GM12878 (cell line): ENCODE measurements at regions not wholly inside any gene's neighbourhood (a gene's known extent, or its start where the extent isn't known, plus 50 kb on each side); places are given as distances from the start of the nearest gene placed in this dataset.

Experiments used
- ATAC-seq: fragments of 200-7000 bp; cut with Tn5 transposase; 3 replicates; pipeline ENCODE4 v1.9.1; 2020; ENCODE audit warnings: mild to moderate bottlenecking, moderate library complexity
- BruUV-seq: library from RNA; stranded (reverse); fragments of 400-500 nt; replicated peaks from 2 replicates; lab custom pipeline; 2021; lab: Mats Ljungman, UMichigan
- CTCF ChIA-PET: fragments of 300-600 bp; sonication (Branson Sonifier 250); formaldehyde crosslinking; extraction: SDS; loops from one replicate; lab custom pipeline; 2021; ENCODE audit warnings: inconsistent platforms; lab: Yijun Ruan, JAX
- POLR2A ChIA-PET: fragments of 350-600 bp; formaldehyde crosslinking; extraction: SDS; loops from one replicate; lab custom pipeline; 2021; ENCODE audit warnings: inconsistent platforms; lab: Charles Lee
- RAD21 ChIA-PET: fragments of 300-600 bp; sonication (Branson Sonifier 250); formaldehyde crosslinking; loops from one replicate; lab custom pipeline; 2023; ENCODE audit warnings: antibody characterized with exemption; ENCODE audit not compliant: unreplicated experiment; lab: Charles Lee
- SMC1A ChIA-PET: fragments of 300-600 bp; sonication (Branson Sonifier 250); formaldehyde crosslinking; loops from one replicate; lab custom pipeline; 2023; ENCODE audit not compliant: unreplicated experiment, uncharacterized antibody; lab: Charles Lee
- DNase-seq: peaks from one replicate; pipeline ENCODE4 v3.0.0-alpha.2; 2011; ENCODE audit warnings: low read depth, low spot score
- FAIRE-seq: peaks from 3 replicates; lab custom pipeline; 2011; peaks lifted over from hg19 to GRCh38; lab: Jason Lieb, UNC
- H2AFZ ChIP-seq: 2 replicates; pipeline ENCODE4 v1.6.0; 2011; ENCODE audit warnings: low read depth, low read length, control low read depth; ENCODE audit not compliant: control insufficient read depth
- H3K27ac ChIP-seq: 2 replicates; pipeline ENCODE4 v1.5.1; 2011; ENCODE audit warnings: control low read depth; ENCODE audit not compliant: control insufficient read depth, insufficient read depth
- H3K27me3 ChIP-seq, 2 experiments: replicated peaks in 1 of 2; 2 replicates each; pipeline versions ENCODE4 v1.6.0 to v1.6.1; 2011; ENCODE audit warnings: low read length in 1 of 2; ENCODE audit not compliant: control insufficient read depth in 2 of 2, insufficient read depth in 2 of 2
- H3K36me3 ChIP-seq, 2 experiments: 2 replicates each; pipeline ENCODE4 v1.5.1; 2011; ENCODE audit warnings: low read length in 1 of 2; ENCODE audit not compliant: control insufficient read depth in 2 of 2, insufficient read depth in 2 of 2
- H3K4me1 ChIP-seq: 2 replicates; pipeline ENCODE4 v1.6.1; 2011; ENCODE audit warnings: mild to moderate bottlenecking, low read length, moderate library complexity, mixed read lengths; ENCODE audit not compliant: control insufficient read depth, insufficient read depth
- H3K4me2 ChIP-seq: 2 replicates; pipeline ENCODE4 v1.6.0; 2011; ENCODE audit warnings: control low read depth; ENCODE audit not compliant: control insufficient read depth, insufficient read depth
- H3K4me3 ChIP-seq: fragments of 200-600 bp; sonication (generic); 2 replicates; pipeline ENCODE4 v1.5.1; 2016
- H3K79me2 ChIP-seq: 2 replicates; pipeline ENCODE4 v1.6.0; 2011; ENCODE audit warnings: low read length; ENCODE audit not compliant: control insufficient read depth, insufficient read depth
- H3K9ac ChIP-seq: 2 replicates; pipeline ENCODE4 v1.8.0; 2011; ENCODE audit warnings: low read length, control low read depth, mixed read lengths; ENCODE audit not compliant: control insufficient read depth, insufficient read depth
- H3K9me3 ChIP-seq: replicated peaks from 3 replicates; pipeline ENCODE4 v1.5.1; 2011; ENCODE audit warnings: mild to moderate bottlenecking, low read length; ENCODE audit not compliant: control insufficient read depth, insufficient read depth
- H4K20me1 ChIP-seq: 2 replicates; pipeline ENCODE4 v1.6.0; 2011; ENCODE audit not compliant: control insufficient read depth, insufficient read depth
- BCL11A ChIP-seq: IDR thresholded peaks from 2 replicates; pipeline ENCODE4 v1.6.1; 2011; ENCODE audit warnings: low read depth, low read length
- MEF2A ChIP-seq: IDR thresholded peaks from 2 replicates; pipeline ENCODE4 v1.6.1; 2011; ENCODE audit warnings: low read depth, mild to moderate bottlenecking, low read length, moderate library complexity; ENCODE audit not compliant: insufficient read depth
- MTA2 ChIP-seq: fragments of 450-650 bp; IDR thresholded peaks from 2 replicates; pipeline ENCODE4 v1.6.1; 2016; ENCODE audit warnings: low read depth, mild to moderate bottlenecking, moderate library complexity
- PRDM15 ChIP-seq: fragments of 450-650 bp; formaldehyde crosslinking; IDR thresholded peaks from 2 replicates; pipeline ENCODE4 v1.4.0; 2020; ENCODE audit warnings: mild to moderate bottlenecking, moderate library complexity
- RB1 ChIP-seq: fragments of 450-650 bp; formaldehyde crosslinking; IDR thresholded peaks from 2 replicates; pipeline ENCODE4 v1.6.1; 2017; ENCODE audit warnings: mild to moderate bottlenecking, borderline replicate concordance
- TARDBP ChIP-seq: IDR thresholded peaks from 2 replicates; pipeline ENCODE4 v1.6.1; 2016; ENCODE audit warnings: borderline replicate concordance
- ZNF207 ChIP-seq: fragments of 450-650 bp; IDR thresholded peaks from 2 replicates; pipeline ENCODE4 v1.6.1; 2014; ENCODE audit warnings: antibody characterized with exemption, mild to moderate bottlenecking, borderline replicate concordance
- WGBS: methylation state at CpG from one replicate; pipeline ENCODE4 v1.1.6; 2016; ENCODE audit warnings: low lambda C conversion rate; ENCODE audit not compliant: insufficient replicate concordance, insufficient coverage; ENCODE audit errors: missing lambda C conversion rate; 5-methylcytosine and 5-hydroxymethylcytosine counted together
- in situ Hi-C: fragments of 300-500 bp; cut with MboI; formaldehyde crosslinking; loops from 9 replicates; pipeline ENCODE4 v1.14.3; 2018; ENCODE audit warnings: mixed read lengths
- intact Hi-C: fragments of 100-400 bp; cut with micrococcal nuclease; formaldehyde crosslinking; loops from one replicate; pipeline ENCODE4 v1.14.2; 2022; ENCODE audit not compliant: unreplicated experiment

GRCh38 chr7:153835712-153836265, 216.4 kb upstream of the DPP6 start:
- RAD21 ChIA-PET, result no interaction called here
- no peaks in the 10 kb centered on the region for H3K79me2 ChIP-seq
- SMC1A ChIA-PET, result interaction anchor here (1.0 kb wide), 1 partner anchor 895 kb away, joined by 3 read pairs; no protein-coding TSS in a partner anchor
- H3K36me3 ChIP-seq, result no peaks in the 10 kb centered on the region
- H2AFZ ChIP-seq, result no peak overlapping the region
- 19% methylated on average over 7 of the region's 7 CpGs for WGBS
- no peaks in the 10 kb centered on the region for H3K4me1 ChIP-seq
- FAIRE-seq, result no peak
- no TSS peak for BruUV-seq
- ATAC-seq, result no peak
- H3K4me3 ChIP-seq, result no peak overlapping the region
- H3K9me3 ChIP-seq, result no peaks in the 10 kb centered on the region; the same call in 2 of the 3 replicates
- no peaks in the 10 kb centered on the region for H4K20me1 ChIP-seq
- POLR2A ChIA-PET, result no interaction called here
- H3K9ac ChIP-seq, result no peak overlapping the region
- TF ChIP-seq ZNF207 (no peak), MTA2 (no peak), MEF2A (no peak), TARDBP (no peak), RB1 (no peak), BCL11A (no peak), PRDM15 (CRISPR knock-in tag) (no peak)
- TF ChIP-seq, all 136 proteins: peak for 0
- CTCF ChIA-PET, result no interaction called here
- Histone ChIP-seq H3K4me2 (no peak overlapping the region), H3K27me3 (no peaks in the 10 kb centered on the region), H3K27ac (no peak overlapping the region)
- DNase-seq, result no peak
- intact Hi-C loops, result no loop called here
- in situ Hi-C loops, result no loop called here
